MM.1S (cell line): ENCODE measurements at regions not wholly inside any gene's neighbourhood (a gene's known extent, or its start where the extent isn't known, plus 50 kb on each side); places are given as distances from the start of the nearest gene placed in this dataset.

Experiments
- DNase-seq: peaks from one replicate; pipeline ENCODE4 v3.0.0-alpha.2; 2015
- H2AFZ ChIP-seq: fragments of 300-600 bp; sonication (generic); 2 replicates; pipeline ENCODE4 v1.6.0; 2016; ENCODE audit warnings: antibody characterized with exemption, low read length
- H3F3A ChIP-seq: fragments of 300-600 bp; sonication (generic); 2 replicates; pipeline ENCODE4 v1.6.1; 2016; ENCODE audit warnings: mild to moderate bottlenecking, antibody characterized with exemption, low read length, moderate library complexity, mixed read lengths; ENCODE audit not compliant: insufficient read depth
- H3K27ac ChIP-seq: fragments of 300-600 bp; sonication (generic); 2 replicates; pipeline ENCODE4 v1.5.1; 2016; ENCODE audit warnings: mild to moderate bottlenecking, low read length
- H3K27me3 ChIP-seq: fragments of 300-600 bp; sonication (generic); replicated peaks from 2 replicates; pipeline ENCODE4 v1.6.0; 2016; ENCODE audit warnings: low read length; ENCODE audit not compliant: insufficient read depth
- H3K36me3 ChIP-seq: fragments of 300-600 bp; sonication (generic); replicated peaks from 2 replicates; pipeline ENCODE4 v1.6.1; 2016; ENCODE audit warnings: mild to moderate bottlenecking, low read length, mixed read lengths; ENCODE audit not compliant: insufficient read depth
- H3K4me1 ChIP-seq: fragments of 300-600 bp; sonication (generic); 2 replicates; pipeline ENCODE4 v1.6.1; 2016; ENCODE audit warnings: low read length, mixed read lengths
- H3K4me2 ChIP-seq: fragments of 300-600 bp; sonication (generic); 2 replicates; pipeline ENCODE4 v1.6.0; 2016; ENCODE audit warnings: low read depth, low read length
- H3K4me3 ChIP-seq: fragments of 300-600 bp; sonication (generic); 2 replicates; pipeline ENCODE4 v1.5.1; 2016; ENCODE audit warnings: low read length, mixed read lengths
- H3K79me2 ChIP-seq: fragments of 300-600 bp; sonication (generic); 2 replicates; pipeline ENCODE4 v1.6.1; 2016; ENCODE audit warnings: mixed run types, low read length, mixed read lengths
- H3K9ac ChIP-seq: fragments of 300-600 bp; sonication (generic); 2 replicates; pipeline ENCODE4 v1.6.1; 2016; ENCODE audit warnings: low read length, mixed read lengths
- H3K9me2 ChIP-seq: fragments of 300-600 bp; sonication (generic); replicated peaks from 2 replicates; pipeline ENCODE4 v1.6.1; 2016; ENCODE audit warnings: mild to moderate bottlenecking, low read length, mixed read lengths; ENCODE audit not compliant: insufficient read depth
- H3K9me3 ChIP-seq: fragments of 300-600 bp; sonication (generic); replicated peaks from 2 replicates; pipeline ENCODE4 v1.6.1; 2016; ENCODE audit warnings: mild to moderate bottlenecking, low read length, mixed read lengths; ENCODE audit not compliant: insufficient read depth
- H4K20me1 ChIP-seq: fragments of 300-600 bp; sonication (generic); 2 replicates; pipeline ENCODE4 v1.6.1; 2016; ENCODE audit warnings: mild to moderate bottlenecking, low read length, moderate library complexity, mixed read lengths; ENCODE audit not compliant: insufficient read depth
- EZH2 ChIP-seq: fragments of 300-600 bp; sonication (generic); optimal IDR thresholded peaks from 2 replicates; pipeline ENCODE3; 2017; ENCODE audit warnings: low read depth, mild to moderate bottlenecking, antibody characterized with exemption, low read length, mixed read lengths
- EZH2phosphoT487 ChIP-seq: fragments of 300-600 bp; sonication (generic); IDR thresholded peaks from 2 replicates; pipeline ENCODE4 v1.6.1; 2018; ENCODE audit warnings: antibody characterized with exemption, low read length
- TF ChIP-seq, protein P1 (sequence below): fragments of 300-600 bp; sonication (generic); IDR thresholded peaks from 2 replicates; pipeline ENCODE4 v1.5.1; 2016; ENCODE audit warnings: antibody characterized with exemption, low read length, mixed read lengths

DNA sequence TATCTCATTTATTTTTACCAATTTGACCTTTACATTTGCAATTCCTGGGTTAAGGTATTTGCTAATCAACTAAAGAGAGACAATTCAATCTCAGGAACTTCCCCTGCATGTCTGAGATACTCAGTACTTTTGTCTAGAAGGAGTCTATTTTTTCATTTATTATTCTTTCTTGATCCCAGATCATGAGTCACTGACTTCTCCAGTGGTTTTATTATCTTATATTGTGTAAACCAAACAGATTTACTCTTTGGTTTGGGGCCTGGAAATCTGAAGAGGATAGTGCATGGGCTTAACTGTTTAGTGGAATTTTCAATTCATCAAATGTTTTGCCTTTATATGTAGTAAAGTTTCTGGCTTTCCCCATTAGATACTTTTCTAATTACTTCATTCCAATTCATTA lies 185.4 kb downstream of the ALG10B start:
- TF ChIP-seq EZH2 = no peak
- TF ChIP-seq EZH2phosphoT487 = no peak
- TF ChIP-seq, protein P1, sequence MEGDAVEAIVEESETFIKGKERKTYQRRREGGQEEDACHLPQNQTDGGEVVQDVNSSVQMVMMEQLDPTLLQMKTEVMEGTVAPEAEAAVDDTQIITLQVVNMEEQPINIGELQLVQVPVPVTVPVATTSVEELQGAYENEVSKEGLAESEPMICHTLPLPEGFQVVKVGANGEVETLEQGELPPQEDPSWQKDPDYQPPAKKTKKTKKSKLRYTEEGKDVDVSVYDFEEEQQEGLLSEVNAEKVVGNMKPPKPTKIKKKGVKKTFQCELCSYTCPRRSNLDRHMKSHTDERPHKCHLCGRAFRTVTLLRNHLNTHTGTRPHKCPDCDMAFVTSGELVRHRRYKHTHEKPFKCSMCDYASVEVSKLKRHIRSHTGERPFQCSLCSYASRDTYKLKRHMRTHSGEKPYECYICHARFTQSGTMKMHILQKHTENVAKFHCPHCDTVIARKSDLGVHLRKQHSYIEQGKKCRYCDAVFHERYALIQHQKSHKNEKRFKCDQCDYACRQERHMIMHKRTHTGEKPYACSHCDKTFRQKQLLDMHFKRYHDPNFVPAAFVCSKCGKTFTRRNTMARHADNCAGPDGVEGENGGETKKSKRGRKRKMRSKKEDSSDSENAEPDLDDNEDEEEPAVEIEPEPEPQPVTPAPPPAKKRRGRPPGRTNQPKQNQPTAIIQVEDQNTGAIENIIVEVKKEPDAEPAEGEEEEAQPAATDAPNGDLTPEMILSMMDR = no peak
- Histone ChIP-seq H4K20me1 (no peaks in the 10 kb centered on the region), H3K79me2 (no peaks in the 10 kb centered on the region), H3K9ac (no peak overlapping the region), H3K4me3 (no peak overlapping the region), H3K27me3 (no peaks in the 10 kb centered on the region), H3K36me3 (no peaks in the 10 kb centered on the region), H3F3A (no peaks in the 10 kb centered on the region), H2AFZ (no peak overlapping the region), H3K4me2 (no peak overlapping the region), H3K9me3 (no peaks in the 10 kb centered on the region), H3K27ac (no peak overlapping the region), H3K9me2 (no peaks in the 10 kb centered on the region), H3K4me1 (no peaks in the 10 kb centered on the region)
- DNase-seq = no peak

DNA sequence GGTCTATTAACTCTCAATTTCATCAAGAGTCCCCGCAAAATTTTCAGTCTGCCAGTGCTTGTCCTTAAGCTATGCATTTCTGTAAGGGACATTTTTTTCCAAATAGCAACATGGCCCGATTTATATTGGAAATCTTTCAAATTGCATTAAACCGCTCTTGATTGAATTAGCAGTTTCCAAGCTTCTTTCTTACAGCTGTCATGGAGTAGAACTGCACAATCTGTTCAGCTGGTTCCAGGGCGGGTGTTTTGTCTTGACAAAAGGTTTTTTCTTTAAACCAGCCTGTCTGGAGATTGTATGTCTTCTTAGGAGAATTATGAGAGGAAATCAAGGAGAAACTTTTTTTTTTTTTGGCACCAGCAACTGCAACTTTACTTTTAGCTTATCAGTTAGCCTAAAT lies 185.8 kb downstream of the ALG10B start:
- Histone ChIP-seq H3K9me2 (no peaks in the 10 kb centered on the region), H3K4me2 (no peak overlapping the region), H3K9me3 (no peaks in the 10 kb centered on the region), H3K79me2 (no peaks in the 10 kb centered on the region), H3K9ac (no peak overlapping the region), H3K27me3 (no peaks in the 10 kb centered on the region), H4K20me1 (no peaks in the 10 kb centered on the region), H3K36me3 (no peaks in the 10 kb centered on the region), H2AFZ (no peak overlapping the region), H3K27ac (no peak overlapping the region), H3K4me3 (no peak overlapping the region), H3K4me1 (no peaks in the 10 kb centered on the region), H3F3A (no peaks in the 10 kb centered on the region)
- TF ChIP-seq EZH2 (no peak), EZH2phosphoT487 (no peak)
- TF ChIP-seq, protein P1 = no peak
- DNase-seq = no peak

DNA sequence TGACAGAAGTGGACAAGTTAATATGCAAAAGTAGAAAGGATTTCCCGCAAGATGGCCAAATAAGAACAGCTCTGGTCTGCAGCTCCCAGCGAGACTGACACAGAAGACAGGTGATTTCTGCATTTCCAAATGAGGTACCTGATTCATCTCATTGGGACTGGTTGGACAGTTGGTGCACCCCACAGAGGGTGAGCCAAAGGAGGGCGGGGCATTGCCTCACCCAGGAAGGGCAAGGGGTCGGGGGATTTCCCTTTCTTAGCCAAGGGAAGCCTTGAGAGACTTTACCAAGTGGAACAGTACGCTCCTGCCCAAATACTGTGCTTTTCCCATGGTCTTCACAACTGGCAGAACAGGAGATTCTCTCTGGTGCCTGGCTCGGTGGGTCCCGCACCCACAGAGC lies 191.3 kb downstream of the ALG10B start:
- Histone ChIP-seq H3F3A (no peaks in the 10 kb centered on the region), H3K4me1 (no peaks in the 10 kb centered on the region), H2AFZ (no peak overlapping the region), H3K36me3 (no peaks in the 10 kb centered on the region), H4K20me1 (no peaks in the 10 kb centered on the region), H3K4me3 (no peak overlapping the region), H3K27me3 (no peaks in the 10 kb centered on the region), H3K9ac (no peak overlapping the region), H3K9me2 (no peaks in the 10 kb centered on the region), H3K79me2 (no peaks in the 10 kb centered on the region), H3K9me3 (no peaks in the 10 kb centered on the region), H3K4me2 (no peak overlapping the region), H3K27ac (no peak overlapping the region)
- TF ChIP-seq EZH2phosphoT487 (no peak), EZH2 (no peak)
- TF ChIP-seq, protein P1 = no peak
- DNase-seq = no peak

DNA sequence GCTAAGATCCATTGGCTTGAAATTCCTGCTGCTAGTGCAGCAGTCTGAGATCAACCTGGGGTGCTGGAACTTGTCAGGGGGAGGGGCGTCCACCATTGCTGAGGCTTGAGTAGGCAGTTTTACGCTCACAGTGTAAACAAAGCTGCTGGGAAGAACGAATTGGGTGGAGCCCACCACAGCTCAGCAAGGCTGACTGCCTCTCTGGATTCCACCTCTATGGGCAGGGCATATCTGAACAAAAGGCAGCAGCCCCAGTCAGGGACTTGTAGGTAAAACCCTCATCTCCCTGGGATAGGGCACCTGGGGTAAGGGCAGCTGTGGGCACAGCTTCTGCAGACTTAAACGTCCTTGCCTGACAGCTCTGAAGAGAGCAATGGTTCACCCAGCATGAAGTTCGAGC lies 191.7 kb downstream of the ALG10B start:
- H3K27ac ChIP-seq = no peak overlapping the region
- H2AFZ ChIP-seq = no peak overlapping the region
- DNase-seq = no peak
- H3K9ac ChIP-seq = no peak overlapping the region
- no peaks in the 10 kb centered on the region for H3K4me1 ChIP-seq
- TF ChIP-seq, protein P1 = no peak
- TF ChIP-seq EZH2 (no peak), EZH2phosphoT487 (no peak)
- H3K27me3 ChIP-seq = no peaks in the 10 kb centered on the region
- H3K4me3 ChIP-seq = no peak overlapping the region
- no peaks in the 10 kb centered on the region for H3K36me3 ChIP-seq
- no peak overlapping the region for H3K4me2 ChIP-seq
- no peaks in the 10 kb centered on the region for H4K20me1 ChIP-seq
- no peaks in the 10 kb centered on the region for H3K9me2 ChIP-seq
- no peaks in the 10 kb centered on the region for H3F3A ChIP-seq
- H3K79me2 ChIP-seq = no peaks in the 10 kb centered on the region
- H3K9me3 ChIP-seq = no peaks in the 10 kb centered on the region
